GM19397 (cell line): ENCODE measurements at regions not wholly inside any gene's neighbourhood (a gene's known extent, or its start where the extent isn't known, plus 50 kb on each side); places are given as distances from the start of the nearest gene placed in this dataset.

ENCODE experiments used
- ATAC-seq: cut with Tn5 transposase; IDR thresholded peaks from one replicate; pipeline ENCODE4 v1.9.1; 2021; ENCODE audit warnings: mild to moderate bottlenecking, moderate library complexity; ENCODE audit not compliant: unreplicated experiment

GRCh38 chr5:4661326-4661725 is 478.8 kb upstream of the ADAMTS16 start:
- no peak for ATAC-seq

- ATAC-seq = no peak
Measured at GRCh38 chr5:4661836-4662235, 478.3 kb upstream of the ADAMTS16 start.

GRCh38 chr5:4662756-4663155 is 477.4 kb upstream of the ADAMTS16 start:
- ATAC-seq = no peak

- no peak for ATAC-seq
Measured at GRCh38 chr5:4665911-4666310, 474.2 kb upstream of the ADAMTS16 start.

GRCh38 chr5:4674166-4674565 is 466.0 kb upstream of the ADAMTS16 start:
- ATAC-seq = no peak

GRCh38 chr5:4676934-4677333 is 463.2 kb upstream of the ADAMTS16 start:
- ATAC-seq = no peak

- no peak for ATAC-seq
Measured at GRCh38 chr5:4684946-4685345, 455.2 kb upstream of the ADAMTS16 start.

GRCh38 chr5:4698596-4698995 is 441.5 kb upstream of the ADAMTS16 start:
- ATAC-seq = no peak

- ATAC-seq = no peak
Measured at GRCh38 chr5:4699592-4699991, 440.5 kb upstream of the ADAMTS16 start.

- no peak for ATAC-seq
Measured at GRCh38 chr5:4700069-4700468, 440.1 kb upstream of the ADAMTS16 start.

- ATAC-seq = no peak
Measured at GRCh38 chr5:4700871-4701270, 439.3 kb upstream of the ADAMTS16 start.

- ATAC-seq = no peak
Measured at GRCh38 chr5:4703931-4704458, 436.1 kb upstream of the ADAMTS16 start.

GRCh38 chr5:4704951-4705350 is 435.2 kb upstream of the ADAMTS16 start:
- no peak for ATAC-seq

- ATAC-seq = no peak
Measured at GRCh38 chr5:4716781-4717180, 423.3 kb upstream of the ADAMTS16 start.

- ATAC-seq = no peak
Measured at GRCh38 chr5:4717446-4717845, 422.7 kb upstream of the ADAMTS16 start.

- ATAC-seq = no peak
Measured at GRCh38 chr5:4720831-4721230, 419.3 kb upstream of the ADAMTS16 start.

GRCh38 chr5:4722886-4723285 is 417.2 kb upstream of the ADAMTS16 start:
- no peak for ATAC-seq

GRCh38 chr5:4725594-4725993 is 414.5 kb upstream of the ADAMTS16 start:
- ATAC-seq = no peak

GRCh38 chr5:4730279-4730678 is 409.9 kb upstream of the ADAMTS16 start:
- ATAC-seq = no peak

- ATAC-seq = no peak
Measured at GRCh38 chr5:4734348-4734747, 405.8 kb upstream of the ADAMTS16 start.

GRCh38 chr5:4735261-4735660 is 404.9 kb upstream of the ADAMTS16 start:
- no peak for ATAC-seq

GRCh38 chr5:4737868-4738267 is 402.3 kb upstream of the ADAMTS16 start:
- ATAC-seq = no peak

GRCh38 chr5:4738298-4738697 is 401.8 kb upstream of the ADAMTS16 start:
- no peak for ATAC-seq

- ATAC-seq = no peak
Measured at GRCh38 chr5:4740156-4740555, 400.0 kb upstream of the ADAMTS16 start.
